NCI-H2107 treated with DMSO at 0.1 percent for 48 hours (cell line): ENCODE measurements at regions not wholly inside any gene's neighbourhood (a gene's known extent, or its start where the extent isn't known, plus 50 kb on each side); places are given as distances from the start of the nearest gene placed in this dataset.

Source experiments
- DNase-seq: peaks from one replicate; lab custom pipeline; 2025; ENCODE audit not compliant: unreplicated experiment; lab: John Stamatoyannopoulos, UW

- no peak for DNase-seq
Measured at GRCh38 chr4:57287687-57288604, 177.8 kb upstream of the IGFBP7 start.

- no peak for DNase-seq
Measured at GRCh38 chr4:57282933-57283310, 172.7 kb upstream of the IGFBP7 start.

DNA sequence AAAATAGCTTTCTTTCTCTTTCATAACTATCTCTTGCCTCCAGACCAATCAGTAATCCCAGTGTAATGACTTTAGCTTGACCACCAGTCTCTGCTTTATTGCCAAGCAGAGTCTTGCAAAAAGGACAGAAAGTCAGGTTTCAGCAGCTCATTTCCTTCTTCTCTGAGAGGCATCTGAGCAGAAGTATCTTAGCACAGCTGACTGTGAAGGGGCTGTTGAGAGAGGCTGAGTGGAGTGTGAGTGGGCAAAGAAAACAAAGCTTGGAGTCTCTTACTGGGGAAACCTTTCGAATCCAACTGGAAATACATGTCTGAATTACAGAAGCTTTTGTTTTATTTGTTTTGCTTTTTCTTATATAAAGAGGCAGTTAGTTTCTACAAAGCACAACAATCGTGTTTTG lies 170.3 kb upstream of the IGFBP7 start:
- DNase-seq = no peak

- no peak for DNase-seq
Measured at GRCh38 chr4:57278780-57279179, 168.6 kb upstream of the IGFBP7 start.

GRCh38 chr4:57274082-57274481 lies 163.9 kb upstream of the IGFBP7 start:
- DNase-seq = no peak

GRCh38 chr4:57270346-57270745 lies 160.2 kb upstream of the IGFBP7 start:
- no peak for DNase-seq

DNA sequence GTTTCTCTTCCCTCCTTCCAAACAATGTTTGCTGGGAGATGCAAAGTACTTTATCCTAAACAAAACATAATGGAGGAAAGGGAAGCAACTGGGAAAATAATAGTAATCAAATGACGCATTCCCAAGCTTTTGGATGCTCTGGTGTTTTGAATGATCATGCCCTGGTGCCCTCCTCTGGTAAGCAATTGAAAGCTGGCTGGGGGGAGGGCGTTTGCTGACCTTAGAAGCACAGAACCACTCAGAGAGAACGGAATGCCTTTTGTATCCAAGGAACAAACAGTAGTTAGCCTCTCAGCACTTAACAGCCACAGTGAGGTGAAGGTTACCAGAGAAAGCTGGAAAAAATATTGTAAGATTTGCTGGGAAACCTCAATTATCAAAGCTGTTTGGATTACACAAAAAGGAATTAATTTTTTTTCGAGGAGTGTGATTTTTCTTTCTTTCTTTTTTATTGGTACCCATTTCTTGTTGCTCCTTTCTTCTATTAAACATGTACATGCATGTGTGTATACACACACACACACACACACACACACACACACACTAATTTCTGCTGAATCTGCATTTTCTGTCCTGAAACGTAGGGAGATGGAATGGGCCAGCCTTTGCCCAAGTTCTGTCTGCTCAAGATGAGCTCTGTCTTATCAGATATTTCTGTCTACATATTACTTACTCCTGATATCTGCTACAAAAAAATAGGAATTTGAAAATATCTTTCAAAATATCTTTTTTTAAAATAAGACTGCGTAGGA lies 155.8 kb upstream of the IGFBP7 start:
- no peak for DNase-seq

DNA sequence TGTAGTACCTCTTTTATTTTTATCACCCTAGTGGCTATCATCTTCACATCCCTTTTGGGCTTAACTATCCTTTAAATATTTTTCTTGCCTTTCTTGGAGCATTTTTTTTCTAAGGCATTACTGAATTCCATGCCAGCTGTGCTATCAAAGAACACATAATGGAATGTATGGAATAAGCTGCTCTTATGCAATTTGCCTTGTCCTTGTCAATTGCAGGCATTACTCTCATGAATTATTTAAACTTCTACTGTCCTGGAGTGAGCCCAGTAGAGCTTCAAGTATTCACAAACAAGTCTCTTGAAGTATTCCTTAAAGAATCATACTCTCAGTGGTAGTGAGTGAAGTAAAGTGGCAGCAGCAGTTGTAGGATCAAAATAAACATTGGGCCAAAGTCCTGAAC lies 144.6 kb upstream of the IGFBP7 start:
- no peak for DNase-seq

- DNase-seq = no peak
Measured at GRCh38 chr4:57249083-57249482, 138.9 kb upstream of the IGFBP7 start.

- no peak for DNase-seq
Measured at GRCh38 chr4:57243076-57243475, 132.9 kb upstream of the IGFBP7 start.

DNA sequence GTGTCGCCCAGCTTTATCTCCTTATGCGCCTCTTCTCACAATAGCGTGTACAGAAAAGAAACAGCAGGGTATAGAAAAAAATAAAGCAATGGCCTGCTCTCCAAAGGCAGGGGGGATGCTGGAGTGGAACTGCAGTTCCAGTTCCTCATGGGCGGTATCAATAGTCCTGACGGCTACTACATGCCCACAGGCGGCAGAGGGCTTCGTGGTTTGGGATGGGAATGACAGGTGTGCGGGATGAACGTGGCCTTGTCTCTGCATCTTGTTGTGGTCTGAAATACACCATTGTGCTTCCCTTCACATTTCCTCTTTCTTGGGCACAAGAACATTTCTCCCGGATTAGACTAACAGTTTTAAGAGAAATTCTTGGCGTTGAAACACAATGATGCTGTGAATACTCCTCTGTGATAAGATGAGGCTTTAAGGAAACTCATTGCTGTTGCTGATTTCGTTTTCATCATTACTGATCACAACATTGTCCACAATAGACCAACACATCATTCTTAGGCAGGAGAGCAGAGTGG lies 124.1 kb upstream of the IGFBP7 start:
- no peak for DNase-seq

GRCh38 chr4:57233386-57233785 lies 123.2 kb upstream of the IGFBP7 start:
- DNase-seq = no peak

DNA sequence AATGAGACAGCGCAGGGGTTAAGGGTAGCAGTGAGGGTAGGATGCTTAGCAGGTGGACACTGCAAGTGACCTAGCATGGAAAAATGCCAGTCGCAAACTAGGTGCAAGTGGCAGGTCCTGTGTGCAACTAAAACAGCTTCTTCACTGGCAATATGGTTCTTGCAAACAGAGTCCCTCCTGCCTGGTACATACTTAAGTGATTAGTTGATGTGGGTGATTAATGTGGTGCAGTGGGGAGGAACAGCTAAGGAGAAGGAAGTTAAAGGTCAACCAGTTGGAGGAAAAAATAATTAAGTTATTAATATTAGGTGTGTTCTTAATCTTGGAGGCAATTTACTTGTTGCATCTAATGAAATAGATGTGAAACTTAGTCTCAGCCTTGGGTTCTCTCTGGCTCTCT lies 121.6 kb upstream of the IGFBP7 start:
- no peak for DNase-seq

- DNase-seq = no peak
Measured at GRCh38 chr4:57220734-57221133, 110.5 kb upstream of the IGFBP7 start.

DNA sequence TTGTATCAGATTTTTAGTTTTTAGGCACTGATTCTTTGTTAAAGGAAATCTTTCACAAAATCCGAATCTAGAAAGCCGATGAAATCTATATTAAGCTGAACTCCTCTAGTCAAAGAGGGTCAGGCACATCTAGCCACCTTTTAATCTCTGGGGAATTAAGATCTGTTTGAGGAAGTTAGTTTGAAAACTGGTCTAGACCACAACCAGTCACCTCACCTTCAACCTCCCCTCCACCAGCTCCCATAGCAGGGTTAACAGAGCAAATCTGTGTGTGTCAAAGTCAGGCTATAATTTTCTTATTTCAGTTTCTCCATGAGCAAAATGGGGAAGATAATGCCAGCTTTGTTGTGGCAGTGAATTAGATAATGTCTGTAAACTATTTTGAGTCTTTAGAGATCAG lies 110.0 kb upstream of the IGFBP7 start:
- no peak for DNase-seq

GRCh38 chr4:57219431-57219830 lies 109.2 kb upstream of the IGFBP7 start:
- no peak for DNase-seq

DNA sequence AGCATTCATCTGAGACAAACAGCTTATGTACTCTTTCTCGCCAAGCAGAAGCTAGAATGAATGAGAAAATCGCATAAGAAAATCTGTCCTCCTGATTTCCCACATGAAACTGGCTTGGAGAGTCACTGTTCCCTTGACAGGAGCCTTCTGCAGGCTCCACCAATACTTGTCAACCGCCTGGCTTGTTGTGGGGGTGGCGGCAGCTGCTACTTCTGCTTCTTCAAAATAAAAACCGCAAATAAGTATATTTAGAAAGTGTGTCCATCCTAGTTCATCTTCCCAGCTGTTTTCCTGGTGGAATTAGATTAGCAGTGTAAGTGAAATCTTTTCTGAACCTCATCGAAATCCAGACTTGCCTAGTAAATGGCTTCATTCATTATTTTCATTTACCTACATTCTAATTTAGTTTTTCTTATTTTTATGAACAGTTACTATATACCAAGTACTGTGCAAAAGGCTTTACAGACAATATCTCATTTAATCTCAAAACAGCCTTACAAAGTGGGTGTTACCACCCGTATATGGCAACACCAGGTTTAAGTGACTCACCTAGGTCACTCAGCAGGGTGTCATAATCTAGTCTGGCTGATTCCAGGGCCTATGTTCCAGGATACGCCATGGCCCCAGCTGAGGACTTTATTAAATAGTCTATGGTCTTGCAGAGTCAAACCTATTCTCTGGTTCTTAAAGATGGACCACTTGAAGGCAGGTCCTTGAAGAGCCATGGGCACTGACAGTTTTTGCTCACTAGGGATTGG lies 104.6 kb upstream of the IGFBP7 start:
- no peak for DNase-seq

DNA sequence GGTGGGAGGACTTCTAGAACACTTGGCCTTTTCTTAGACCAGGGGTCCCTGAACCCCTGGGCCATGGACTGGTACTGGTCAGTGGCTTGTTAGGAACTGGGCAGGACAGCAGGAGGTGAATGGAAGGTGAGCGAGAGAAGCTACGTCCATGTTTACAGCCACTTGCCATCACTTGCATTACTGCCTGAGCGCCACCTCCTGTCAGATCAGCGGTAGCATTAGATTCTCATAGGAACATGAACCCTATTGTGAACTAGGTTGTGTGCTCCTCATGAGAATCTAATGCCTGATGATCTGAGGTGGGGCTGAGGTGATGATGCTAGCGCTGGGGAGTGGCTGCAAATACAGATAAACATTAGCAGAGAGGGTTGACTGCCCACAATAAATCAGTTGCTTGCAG lies 100.9 kb upstream of the IGFBP7 start:
- DNase-seq = no peak

- DNase-seq = no peak
Measured at GRCh38 chr4:57206172-57206571, 96.0 kb upstream of the IGFBP7 start.

- DNase-seq = no peak
Measured at GRCh38 chr4:57205580-57205979, 95.4 kb upstream of the IGFBP7 start.

DNA sequence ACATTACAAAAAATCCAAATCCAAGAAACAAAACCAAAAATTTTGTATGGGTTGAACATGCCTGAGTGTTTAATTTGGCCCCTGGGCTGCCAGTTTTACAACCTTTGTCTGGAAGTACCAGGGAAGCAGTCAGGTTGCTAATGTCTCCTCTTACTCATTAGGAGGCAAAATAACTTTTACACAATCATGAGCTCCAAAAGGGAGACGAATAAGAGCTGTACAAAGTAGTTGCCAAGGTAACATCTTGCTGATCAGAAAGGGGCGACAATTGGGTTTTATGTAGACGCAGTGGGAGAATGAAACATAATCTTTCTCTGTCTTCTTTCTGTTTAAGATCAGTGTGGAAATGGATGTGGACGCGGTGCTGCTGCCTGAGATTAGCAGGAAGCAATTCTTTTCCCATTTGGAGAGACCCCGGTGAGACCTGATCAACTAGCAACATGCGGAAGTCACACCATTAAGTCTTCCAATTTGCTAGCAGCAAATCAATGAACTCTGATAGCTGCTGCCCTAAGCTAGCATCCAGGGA lies 90.7 kb upstream of the IGFBP7 start:
- no peak for DNase-seq
